Vagina (tissue), 2 donors: ENCODE measurements at regions not wholly inside any gene's neighbourhood (a gene's known extent, or its start where the extent isn't known, plus 50 kb on each side); places are given as distances from the start of the nearest gene placed in this dataset.
"Not testable (repeated sequence)": the region's sequence is repeated elsewhere in the genome, so short reads cannot be mapped to it uniquely, and the experiment has no call there.

Experiments
- DNase-seq, 2 donors: peaks; one replicate each; pipeline ENCODE4 v3.0.0-alpha.2; 2017; ENCODE audit errors: extremely low spot score in 2 of 2
- H3K27ac ChIP-seq: fragments of 200-600 bp; sonication (generic); one replicate; pipeline ENCODE4 v1.5.1; 2019
- H3K27me3 ChIP-seq: fragments of 200-600 bp; sonication (generic); one replicate; pipeline ENCODE4 v1.5.1; 2019
- H3K36me3 ChIP-seq, 2 donors: fragments of 200-600 bp; sonication (generic); one replicate each; pipeline ENCODE4 v1.5.1; 2017 to 2019
- H3K4me1 ChIP-seq: fragments of 200-600 bp; sonication (generic); one replicate; pipeline ENCODE4 v1.5.1; 2019
- H3K4me3 ChIP-seq, 2 donors: fragments of 200-600 bp; sonication (generic); 1 replicate in 1 of 2; 2 replicates in 1 of 2; pipeline ENCODE4 v1.5.1; 2016 to 2019
- H3K9me3 ChIP-seq: fragments of 200-600 bp; sonication (generic); one replicate; pipeline ENCODE4 v1.5.1; 2019
- POLR2A ChIP-seq, 2 donors: fragments of 450-650 bp; IDR thresholded peaks; one replicate each; pipeline ENCODE4 v1.6.1; 2017; ENCODE audit warnings: antibody characterized with exemption in 2 of 2, mild to moderate bottlenecking in 2 of 2, moderate library complexity in 2 of 2
- POLR2AphosphoS5 ChIP-seq, 2 donors: sonication (generic); formaldehyde crosslinking; IDR thresholded peaks; one replicate each; pipeline ENCODE4 v1.9.0; 2017; ENCODE audit warnings: antibody characterized with exemption in 2 of 2, mild to moderate bottlenecking in 2 of 2, low read depth in 1 of 2; ENCODE audit not compliant: insufficient read depth in 1 of 2
- intact Hi-C: fragments of 100-400 bp; cut with DNase I; formaldehyde crosslinking; loops from one replicate; pipeline ENCODE4 v1.15.1; 2023
- TF ChIP-seq, protein P1 (sequence below), 3 experiments: fragments of 450-650 bp in 2 of 3; fragments of 200-600 bp in 1 of 3; sonication (generic) in 1 of 3; IDR thresholded peaks; one replicate each; pipeline ENCODE4 v1.5.1; 2017 to 2019; ENCODE audit warnings: antibody characterized with exemption in 3 of 3, mild to moderate bottlenecking in 2 of 3, moderate library complexity in 2 of 3

GRCh38 chr2:61620244-61621159, 82.3 kb upstream of the XPO1 start:
- intact Hi-C loops: no loop called here

DNA sequence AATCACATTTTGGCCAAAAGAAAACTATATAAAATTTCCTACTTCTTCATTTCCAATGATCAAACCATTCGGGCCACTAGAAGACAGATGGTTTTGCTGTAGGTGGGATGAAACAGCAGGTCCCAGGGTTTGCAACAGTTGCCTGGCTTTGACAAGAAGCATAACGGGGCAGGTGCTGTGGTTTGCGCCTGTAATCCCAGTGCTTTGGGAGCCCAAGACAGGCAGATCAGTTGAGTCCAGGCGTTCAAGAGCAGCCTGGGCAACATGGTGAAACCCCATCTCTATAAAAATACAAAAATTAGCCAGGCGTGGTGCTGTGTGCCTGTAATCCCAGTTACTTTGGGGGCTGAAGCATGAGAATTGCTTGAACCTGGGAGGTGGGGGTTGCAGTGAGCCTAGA, 81.4 kb upstream of the XPO1 start:
- no peaks in the 10 kb centered on the region for H3K27me3 ChIP-seq
- TF ChIP-seq POLR2A (IDR thresholded peaks at IDR 0.05) (no peak), POLR2AphosphoS5 (IDR thresholded peaks at IDR 0.05; ENCODE audit: insufficient read depth in 1 of 2, low read depth in 1 of 2) (no peak)
- TF ChIP-seq, protein P1, sequence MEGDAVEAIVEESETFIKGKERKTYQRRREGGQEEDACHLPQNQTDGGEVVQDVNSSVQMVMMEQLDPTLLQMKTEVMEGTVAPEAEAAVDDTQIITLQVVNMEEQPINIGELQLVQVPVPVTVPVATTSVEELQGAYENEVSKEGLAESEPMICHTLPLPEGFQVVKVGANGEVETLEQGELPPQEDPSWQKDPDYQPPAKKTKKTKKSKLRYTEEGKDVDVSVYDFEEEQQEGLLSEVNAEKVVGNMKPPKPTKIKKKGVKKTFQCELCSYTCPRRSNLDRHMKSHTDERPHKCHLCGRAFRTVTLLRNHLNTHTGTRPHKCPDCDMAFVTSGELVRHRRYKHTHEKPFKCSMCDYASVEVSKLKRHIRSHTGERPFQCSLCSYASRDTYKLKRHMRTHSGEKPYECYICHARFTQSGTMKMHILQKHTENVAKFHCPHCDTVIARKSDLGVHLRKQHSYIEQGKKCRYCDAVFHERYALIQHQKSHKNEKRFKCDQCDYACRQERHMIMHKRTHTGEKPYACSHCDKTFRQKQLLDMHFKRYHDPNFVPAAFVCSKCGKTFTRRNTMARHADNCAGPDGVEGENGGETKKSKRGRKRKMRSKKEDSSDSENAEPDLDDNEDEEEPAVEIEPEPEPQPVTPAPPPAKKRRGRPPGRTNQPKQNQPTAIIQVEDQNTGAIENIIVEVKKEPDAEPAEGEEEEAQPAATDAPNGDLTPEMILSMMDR (IDR thresholded peaks at IDR 0.05): no peak
- intact Hi-C loops: no loop called here
- H3K4me3 ChIP-seq: no peak overlapping the region
- H3K4me1 ChIP-seq: no peaks in the 10 kb centered on the region
- no peaks in the 10 kb centered on the region for H3K9me3 ChIP-seq
- H3K36me3 ChIP-seq: no peaks in the 10 kb centered on the region
- no peak for DNase-seq
- no peak overlapping the region for H3K27ac ChIP-seq

More at GRCh38 chr2:61620244-61621159, 82.3 kb upstream of the XPO1 start:
- Histone ChIP-seq H3K36me3 (no peaks in the 10 kb centered on the region), H3K9me3 (no peaks in the 10 kb centered on the region), H3K4me1 (no peaks in the 10 kb centered on the region), H3K4me3 (no peak overlapping the region), H3K27me3 (no peaks in the 10 kb centered on the region), H3K27ac (no peak overlapping the region)
- DNase-seq: no peak
- TF ChIP-seq POLR2A (IDR thresholded peaks at IDR 0.05): no peak
- TF ChIP-seq, protein P1 (IDR thresholded peaks at IDR 0.05): no peak
- TF ChIP-seq POLR2AphosphoS5 (IDR thresholded peaks at IDR 0.05; ENCODE audit: insufficient read depth in 1 of 2, low read depth in 1 of 2): no peak

DNA sequence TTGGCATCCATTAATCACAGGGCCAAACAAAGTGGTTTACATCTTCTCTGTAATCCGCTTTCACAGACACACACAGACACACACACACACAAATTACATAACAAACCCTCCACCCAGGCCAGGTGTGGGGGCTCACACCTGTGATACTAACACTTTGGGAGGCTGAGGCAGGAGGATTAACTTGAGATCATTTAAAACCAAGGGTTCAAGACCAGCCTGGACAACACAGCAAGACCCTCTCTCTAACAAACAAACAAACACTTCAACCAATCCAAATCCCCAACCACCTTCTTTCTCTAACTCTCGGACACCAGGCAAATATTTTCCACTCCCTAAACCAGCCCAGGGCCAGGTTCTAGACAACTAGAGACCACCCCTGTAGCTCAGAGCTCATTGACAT, 79.5 kb upstream of the XPO1 start:
- H3K27me3 ChIP-seq: no peaks in the 10 kb centered on the region
- H3K27ac ChIP-seq: no peak overlapping the region
- no peaks in the 10 kb centered on the region for H3K4me1 ChIP-seq
- H3K36me3 ChIP-seq: no peaks in the 10 kb centered on the region
- DNase-seq: no peak
- no peaks in the 10 kb centered on the region for H3K9me3 ChIP-seq
- TF ChIP-seq POLR2AphosphoS5 (IDR thresholded peaks at IDR 0.05; ENCODE audit: insufficient read depth in 1 of 2, low read depth in 1 of 2): no peak
- no peak for TF ChIP-seq POLR2A (IDR thresholded peaks at IDR 0.05)
- TF ChIP-seq, protein P1 (IDR thresholded peaks at IDR 0.05): no peak
- intact Hi-C loops: no loop called here
- H3K4me3 ChIP-seq: no peak overlapping the region

GRCh38 chr2:61605245-61605644, 67.1 kb upstream of the XPO1 start:
- no peak overlapping the region for H3K27ac ChIP-seq
- intact Hi-C loops: no loop called here
- no peaks in the 10 kb centered on the region for H3K27me3 ChIP-seq
- no peak overlapping the region for H3K4me3 ChIP-seq
- no peaks in the 10 kb centered on the region for H3K9me3 ChIP-seq
- DNase-seq: no peak
- H3K4me1 ChIP-seq: no peaks in the 10 kb centered on the region
- H3K36me3 ChIP-seq: no peaks in the 10 kb centered on the region
- no peak for TF ChIP-seq POLR2AphosphoS5 (IDR thresholded peaks at IDR 0.05; ENCODE audit: insufficient read depth in 1 of 2, low read depth in 1 of 2)
- TF ChIP-seq, protein P1 (IDR thresholded peaks at IDR 0.05): no peak
- no peak for TF ChIP-seq POLR2A (IDR thresholded peaks at IDR 0.05)

DNA sequence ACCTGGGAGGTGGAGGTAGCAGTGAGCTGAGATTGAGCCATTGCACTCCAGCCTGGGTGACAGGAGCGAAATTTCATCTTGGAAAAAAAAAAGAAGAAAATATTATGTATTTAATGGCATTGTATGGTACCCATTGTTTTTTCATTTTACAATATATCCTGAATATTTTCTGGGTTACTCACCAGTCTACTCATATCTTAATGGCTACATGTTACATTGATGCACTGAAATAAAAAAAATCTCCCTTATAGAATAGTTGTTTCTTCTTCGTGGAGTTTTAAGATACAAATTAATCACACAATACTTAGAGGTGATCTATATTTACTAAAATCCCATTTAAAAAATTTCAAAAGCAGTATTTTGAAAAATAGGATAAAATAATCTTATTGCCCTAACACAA, 66.3 kb upstream of the XPO1 start:
- Histone ChIP-seq H3K36me3 (no peaks in the 10 kb centered on the region), H3K27ac (no peak overlapping the region), H3K4me1 (no peaks in the 10 kb centered on the region), H3K27me3 (no peaks in the 10 kb centered on the region), H3K9me3 (no peaks in the 10 kb centered on the region), H3K4me3 (no peak overlapping the region)
- intact Hi-C loops: no loop called here
- no peak for TF ChIP-seq POLR2A (IDR thresholded peaks at IDR 0.05)
- no peak for TF ChIP-seq POLR2AphosphoS5 (IDR thresholded peaks at IDR 0.05; ENCODE audit: insufficient read depth in 1 of 2, low read depth in 1 of 2)
- TF ChIP-seq, protein P1 (IDR thresholded peaks at IDR 0.05): no peak
- no peak for DNase-seq

DNA sequence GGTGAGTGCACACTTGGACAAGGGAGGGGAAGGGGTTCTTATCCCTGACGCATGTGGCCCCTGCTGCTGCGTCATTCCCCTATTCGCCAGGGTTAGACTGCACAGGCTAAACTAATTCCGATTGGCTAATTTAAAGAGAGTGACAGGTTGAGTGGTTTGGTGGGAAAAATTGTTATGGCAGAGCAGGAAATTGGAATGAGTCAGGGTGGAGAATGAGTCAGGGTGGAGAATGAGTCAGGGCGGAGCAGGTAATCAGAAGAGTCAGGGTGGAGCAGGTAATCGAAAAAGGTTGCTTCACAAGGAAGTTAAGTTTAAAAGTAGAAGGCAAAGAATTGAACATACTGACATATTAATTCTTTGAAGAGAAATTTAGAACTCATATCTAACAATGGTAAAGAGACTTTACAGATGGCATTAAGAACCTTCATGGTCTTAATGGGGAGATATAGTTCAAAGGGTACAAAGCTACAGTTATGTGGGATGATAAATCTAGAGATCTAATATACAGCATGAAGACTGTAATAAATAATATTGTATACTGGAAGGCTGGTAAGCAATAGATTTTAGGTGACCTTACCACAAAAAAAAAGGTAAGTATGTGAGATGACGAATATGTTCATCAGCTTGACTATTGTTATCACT, 60.5 kb upstream of the XPO1 start:
- H3K4me3 ChIP-seq, H3K9me3 ChIP-seq, intact Hi-C loops, H3K36me3 ChIP-seq, DNase-seq, H3K27ac ChIP-seq, H3K4me1 ChIP-seq, H3K27me3 ChIP-seq: not testable (repeated sequence)
